NCI-H1930 (cell line): ENCODE measurements at regions not wholly inside any gene's neighbourhood (a gene's known extent, or its start where the extent isn't known, plus 50 kb on each side); places are given as distances from the start of the nearest gene placed in this dataset.

Experiments used
- DNase-seq, 2 experiments: peaks; one replicate each; lab custom pipeline; 2025; lab: John Stamatoyannopoulos, UW

DNA sequence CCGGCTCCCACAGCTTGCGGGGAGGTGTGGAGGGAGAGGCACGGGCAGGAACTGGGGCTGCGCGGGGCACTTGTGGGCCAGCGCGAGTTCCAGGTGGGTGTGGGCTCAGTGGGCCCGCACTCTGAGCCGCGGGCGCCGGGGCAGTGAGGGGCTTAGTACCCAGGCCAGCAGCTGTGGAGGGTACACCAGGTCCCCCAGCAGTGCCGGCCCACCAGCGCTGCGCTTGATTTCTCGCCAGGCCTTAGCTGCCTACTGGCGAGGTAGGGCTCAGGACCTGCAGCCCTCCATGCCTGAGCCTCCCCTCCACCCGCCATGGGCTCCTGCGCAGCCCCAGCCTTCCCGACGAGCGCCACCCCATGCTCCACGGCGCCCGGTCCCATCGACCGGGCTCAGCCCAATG is 337.9 kb upstream of the ACVR2A start:
- no peak for DNase-seq

DNA sequence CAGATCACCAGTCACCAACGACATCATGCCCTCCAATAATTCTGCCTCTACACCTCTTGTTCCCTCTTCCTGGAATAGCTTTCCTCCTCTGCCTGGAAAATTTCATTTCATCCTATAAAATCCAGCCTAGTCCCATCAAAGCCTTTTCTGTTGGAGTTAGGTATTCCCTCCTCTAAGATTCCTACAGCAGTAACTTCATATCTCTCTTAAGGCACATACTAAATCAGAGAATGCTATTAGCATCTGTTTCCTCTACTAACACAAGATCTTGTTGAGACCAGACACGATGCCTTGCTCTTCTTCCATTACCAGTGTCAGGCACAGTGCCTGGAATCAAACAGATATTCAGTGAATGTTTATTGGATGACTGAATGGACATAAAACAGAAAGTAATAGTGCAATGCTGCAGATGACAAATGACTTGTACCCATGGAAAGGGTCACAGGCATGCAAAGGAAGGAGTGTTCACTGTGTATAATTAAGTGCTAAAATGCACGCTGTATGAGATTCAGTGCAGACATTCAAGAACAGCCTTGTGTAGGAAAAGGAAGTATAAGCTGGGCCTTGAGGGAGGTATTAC is 342.0 kb upstream of the ACVR2A start:
- no peak for DNase-seq

DNA sequence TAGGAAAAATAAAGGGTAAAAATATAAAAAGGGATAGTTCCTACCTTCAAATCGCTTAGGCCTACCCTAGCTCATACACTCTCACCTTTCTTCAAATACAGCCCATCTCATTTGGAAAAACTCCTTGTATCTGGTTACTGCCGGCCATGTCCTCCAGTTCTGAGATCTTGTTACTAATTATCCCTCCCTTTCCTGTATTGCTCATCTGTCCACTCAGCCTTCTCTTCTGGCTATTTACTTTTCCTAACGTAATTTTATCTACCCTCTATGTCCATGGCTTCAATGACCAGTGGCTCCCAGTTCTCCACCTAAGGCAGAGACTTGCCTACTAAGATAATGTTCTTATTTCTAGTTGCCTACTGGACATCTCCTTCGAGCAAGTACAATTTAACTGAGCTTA is 342.9 kb upstream of the ACVR2A start:
- DNase-seq = no peak

DNA sequence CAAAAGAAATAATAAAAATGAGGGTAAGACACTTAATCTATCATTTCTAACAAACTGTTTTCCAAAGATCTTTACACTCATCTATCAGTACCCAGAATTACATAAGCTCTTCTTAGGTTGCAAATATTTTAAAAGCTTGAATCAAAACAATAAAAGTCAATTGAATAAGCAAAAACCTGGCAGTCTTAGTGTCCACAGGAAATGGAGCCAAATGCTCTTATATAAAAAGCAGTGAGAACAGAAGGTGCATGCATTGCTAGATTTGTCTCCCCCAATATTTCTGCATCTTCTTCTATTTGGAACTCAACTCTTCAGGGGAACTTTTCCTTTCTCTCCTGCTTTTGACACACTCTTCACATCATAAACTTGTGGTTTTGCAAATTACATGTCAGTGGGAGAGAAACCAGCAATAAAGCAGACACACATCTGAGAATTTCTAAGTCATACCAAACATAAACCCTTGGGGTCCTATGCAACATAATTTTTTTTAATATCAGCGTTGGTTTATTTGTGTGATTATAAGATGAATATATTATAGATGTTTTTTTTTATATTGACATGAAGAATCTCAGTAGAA is 343.9 kb upstream of the ACVR2A start:
- DNase-seq = no peak

DNA sequence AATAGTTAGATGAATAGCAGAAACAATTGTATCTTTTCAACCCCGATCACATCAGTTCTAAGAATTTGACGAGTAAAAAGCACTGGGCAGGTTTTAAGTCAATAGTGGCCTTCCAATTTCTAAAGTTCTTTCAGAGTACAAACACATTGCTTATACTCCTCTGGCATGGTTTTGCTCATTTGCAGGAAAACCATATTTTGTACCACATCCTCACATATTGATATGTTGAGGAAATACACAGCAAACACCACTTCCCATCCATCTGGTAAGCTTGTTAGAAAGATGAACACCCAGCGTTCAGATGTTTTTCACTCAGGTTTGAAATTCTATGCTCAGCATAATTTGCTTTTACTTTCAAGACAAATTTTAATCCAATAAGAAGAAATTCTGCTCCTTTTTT is 344.6 kb upstream of the ACVR2A start:
- DNase-seq = no peak

DNA sequence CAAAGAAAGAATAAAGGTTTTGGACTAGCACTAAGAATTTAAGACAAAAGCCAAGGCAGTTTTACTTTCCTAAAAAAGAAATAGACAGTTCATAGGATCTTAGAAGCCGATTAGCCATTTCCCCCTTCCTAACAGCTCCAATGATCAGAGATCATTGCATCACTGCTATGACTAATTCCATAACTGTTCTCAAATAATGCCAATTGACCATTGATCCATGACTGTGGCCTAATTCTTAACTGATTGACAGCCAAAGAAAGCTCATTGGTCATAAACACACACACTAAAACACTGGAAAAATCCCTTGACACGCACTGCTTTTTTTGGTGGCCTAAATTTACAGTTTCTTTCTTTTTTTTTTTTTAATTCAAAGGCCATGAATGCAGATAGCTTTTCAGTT is 345.0 kb upstream of the ACVR2A start:
- DNase-seq = no peak

DNA sequence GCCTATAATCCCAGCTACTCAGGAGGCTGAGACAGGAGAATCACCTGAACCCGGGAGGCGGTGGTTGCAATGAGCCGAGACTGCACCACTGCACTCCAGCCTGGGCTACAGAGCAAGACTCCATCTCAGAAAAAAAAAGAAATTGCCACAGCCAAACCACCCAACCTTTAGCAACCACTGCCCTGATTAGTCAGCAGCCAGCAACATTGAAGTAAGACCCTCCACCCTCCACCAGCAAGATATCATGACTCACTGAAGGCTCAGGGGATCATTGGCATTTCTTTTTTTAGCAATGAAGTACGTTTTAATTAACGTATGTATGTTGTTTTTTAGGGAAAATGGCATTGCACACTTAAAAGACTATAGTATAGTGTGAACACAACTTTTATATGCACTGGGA is 349.1 kb upstream of the ACVR2A start:
- no peak for DNase-seq

DNA sequence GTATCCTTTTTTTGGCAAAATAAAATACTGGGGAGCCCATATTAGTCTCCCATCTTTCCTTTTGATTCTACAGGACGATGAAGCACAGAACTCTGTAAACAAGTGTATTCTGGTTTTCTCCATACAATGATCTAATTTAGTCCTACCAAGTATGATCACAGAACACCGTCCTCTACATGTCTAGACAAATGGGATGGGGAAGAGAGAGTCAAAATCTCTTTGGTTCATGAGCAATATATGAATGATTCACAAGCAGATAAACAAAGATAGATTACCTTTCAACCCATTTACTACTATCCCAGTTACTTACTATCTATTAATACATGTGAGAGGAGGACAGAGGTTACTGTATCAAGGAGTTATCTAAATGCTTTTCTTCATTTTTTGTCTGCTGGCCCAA is 352.4 kb upstream of the ACVR2A start:
- DNase-seq = no peak

DNA sequence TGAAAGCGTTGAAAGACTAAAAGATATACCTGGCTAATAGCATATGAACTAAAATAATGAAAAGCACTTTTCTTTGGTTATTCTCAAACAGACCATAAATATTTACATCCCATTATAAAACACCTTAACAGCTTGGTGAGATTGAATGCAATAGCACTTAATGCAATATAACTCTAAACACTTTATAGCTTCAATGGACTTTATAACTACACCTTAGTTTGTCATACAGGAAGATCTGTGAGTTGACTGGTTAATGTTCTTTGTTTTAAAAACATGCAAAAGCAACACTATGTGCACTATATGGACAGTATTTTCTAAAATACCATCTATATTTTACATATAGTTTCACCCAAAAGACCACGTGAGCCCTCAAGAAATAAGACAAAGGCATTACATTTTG is 353.3 kb upstream of the ACVR2A start:
- no peak for DNase-seq

DNA sequence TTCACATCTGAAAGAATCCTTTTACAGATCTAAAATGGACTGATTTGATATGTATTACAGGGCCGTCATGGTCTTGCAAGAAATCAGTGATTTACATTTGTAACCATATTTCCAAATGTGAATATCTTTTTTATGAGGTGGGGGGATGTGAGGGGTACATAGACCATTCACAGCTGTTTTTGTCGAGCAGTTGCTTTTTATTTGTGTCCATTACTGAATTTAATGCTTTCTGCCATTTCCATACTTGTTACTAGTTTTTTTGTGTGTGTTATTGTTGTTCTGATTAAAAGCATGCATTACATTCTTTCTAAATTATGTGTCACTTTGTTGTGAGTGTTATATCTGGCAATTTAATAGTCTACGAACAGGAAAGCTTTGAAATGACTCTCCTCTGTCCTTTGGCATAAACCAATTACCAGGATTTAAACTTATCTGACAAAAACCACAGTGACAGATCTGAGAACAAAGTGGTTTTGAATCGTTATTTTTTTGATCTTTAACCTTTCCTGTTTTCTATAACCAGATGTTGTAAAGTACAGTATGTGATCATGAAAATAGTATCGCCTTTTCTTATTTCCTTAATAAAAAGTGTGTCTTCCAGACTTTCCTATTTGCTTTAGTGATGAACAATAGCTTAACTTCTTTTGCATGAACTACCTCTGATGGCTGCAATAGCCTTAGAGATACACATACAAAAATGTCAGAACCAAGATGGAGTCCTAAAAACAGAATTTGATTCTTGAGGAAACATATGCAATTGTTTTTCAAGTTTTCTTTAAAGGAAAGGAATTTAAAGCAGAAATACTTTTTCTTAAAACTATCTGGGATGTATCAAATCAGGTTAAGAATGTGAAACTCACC is 354.2 kb upstream of the ACVR2A start:
- no peak for DNase-seq

DNA sequence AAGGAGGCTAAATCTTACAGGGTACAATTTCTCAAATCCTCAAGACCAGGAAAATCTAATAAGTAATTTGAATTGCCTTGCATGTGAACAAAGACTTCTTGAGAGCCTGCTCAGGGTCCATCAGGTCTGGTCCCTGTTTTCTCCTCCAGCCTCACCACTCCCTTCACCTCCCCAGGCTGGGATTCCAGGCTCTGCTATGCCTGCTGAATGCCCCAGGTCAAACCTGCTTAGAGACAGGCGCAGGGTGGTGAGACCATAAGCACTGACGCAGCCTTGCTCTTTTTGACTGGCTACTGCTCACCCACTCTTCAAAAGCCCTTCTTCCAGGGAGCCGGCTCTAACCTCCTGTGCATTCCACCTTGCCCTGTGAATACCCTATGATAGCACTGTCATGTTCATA is 356.4 kb upstream of the ACVR2A start:
- DNase-seq = no peak

DNA sequence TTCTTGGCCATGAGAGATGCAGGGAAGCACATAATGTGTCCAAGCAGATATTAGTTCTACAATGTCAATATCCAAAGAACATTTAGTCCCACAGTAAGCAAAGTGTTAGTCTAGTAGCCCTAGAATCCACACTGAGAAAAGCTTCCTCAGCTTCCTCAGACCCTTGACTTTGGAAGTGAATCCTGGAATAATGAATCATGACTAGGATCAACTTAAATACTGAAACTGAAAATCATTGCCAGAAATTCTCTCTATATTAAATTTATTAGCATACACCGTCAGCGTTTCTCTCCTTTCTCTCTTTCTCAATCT is 356.9 kb upstream of the ACVR2A start:
- DNase-seq = no peak

DNA sequence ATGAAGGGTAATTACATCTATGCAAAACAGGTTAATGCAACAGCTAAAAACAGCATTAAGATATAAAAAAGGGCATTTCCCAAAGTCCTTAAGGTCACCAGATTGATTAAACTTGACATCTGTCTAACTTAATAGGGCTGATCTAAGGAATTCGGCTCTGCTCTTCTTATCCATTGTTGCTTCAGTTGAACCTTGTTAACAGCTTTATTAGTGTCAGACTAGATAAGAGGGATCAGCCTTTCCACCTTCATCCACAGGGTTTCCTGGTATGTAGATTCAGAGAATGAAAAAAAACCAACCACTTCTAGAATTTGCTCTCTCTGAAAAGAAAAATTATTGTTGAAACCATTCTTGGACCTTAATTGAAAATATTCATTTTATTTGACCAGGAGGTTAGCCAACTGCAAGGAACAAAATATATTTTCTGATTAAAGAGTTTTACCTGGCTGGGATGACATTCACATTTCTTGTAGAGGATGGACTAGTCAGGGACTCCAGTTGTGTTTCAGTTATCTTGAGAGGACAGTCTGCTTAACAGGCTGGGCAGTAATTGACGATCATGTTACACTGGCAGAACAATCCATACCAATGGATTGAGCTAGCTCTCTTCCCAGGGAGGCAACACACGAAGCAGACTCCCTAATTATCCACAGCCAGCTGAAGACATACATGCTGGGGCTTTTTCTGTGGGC is 357.4 kb upstream of the ACVR2A start:
- no peak for DNase-seq

DNA sequence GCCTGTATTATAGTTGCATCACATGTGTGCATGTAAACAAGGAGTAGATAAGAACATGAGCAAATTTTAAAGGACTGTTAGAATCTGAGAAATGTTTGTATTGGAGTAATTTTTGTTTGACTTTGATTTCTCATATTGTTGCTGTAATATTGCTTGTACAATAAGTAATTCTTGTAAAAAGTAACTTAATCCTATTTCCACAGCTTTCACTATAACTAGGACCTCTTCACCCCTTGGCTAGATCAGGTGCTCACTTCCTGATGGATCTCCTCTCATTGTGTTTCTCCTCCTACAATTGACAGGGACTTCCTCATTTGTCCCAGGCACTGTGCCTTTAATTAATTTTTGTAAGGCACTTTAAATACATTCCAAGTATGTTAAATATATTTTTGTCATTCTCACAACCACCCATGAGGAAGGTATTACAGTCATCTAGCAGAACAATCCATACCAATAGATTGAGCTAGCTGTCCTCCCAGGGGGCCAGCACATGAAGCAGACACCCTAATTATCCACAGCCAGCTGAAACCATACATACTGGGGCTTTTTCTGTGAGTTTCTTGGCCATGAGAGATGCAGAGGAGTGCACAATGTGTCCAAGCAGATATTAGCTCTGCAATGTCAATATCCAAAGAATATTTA is 359.5 kb upstream of the ACVR2A start:
- no peak for DNase-seq

DNA sequence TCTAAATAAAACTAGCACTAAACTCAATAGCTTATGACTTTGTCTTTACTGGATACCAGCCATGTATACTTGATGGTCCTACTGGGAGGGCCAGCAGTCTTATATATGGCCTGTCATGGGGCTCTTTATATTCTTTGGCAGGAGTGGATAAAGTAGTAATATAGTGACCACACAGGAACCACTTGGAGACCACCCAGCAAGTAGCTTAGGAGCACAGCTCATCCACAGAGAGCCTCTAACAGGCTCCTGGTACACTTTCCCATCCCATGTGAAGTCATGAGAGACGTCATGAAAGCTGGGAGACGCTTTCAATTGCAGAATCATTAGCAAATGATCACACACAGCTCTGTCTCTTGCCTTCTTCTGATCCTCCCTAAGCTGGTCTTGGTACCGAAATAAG is 360.9 kb upstream of the ACVR2A start:
- no peak for DNase-seq

DNA sequence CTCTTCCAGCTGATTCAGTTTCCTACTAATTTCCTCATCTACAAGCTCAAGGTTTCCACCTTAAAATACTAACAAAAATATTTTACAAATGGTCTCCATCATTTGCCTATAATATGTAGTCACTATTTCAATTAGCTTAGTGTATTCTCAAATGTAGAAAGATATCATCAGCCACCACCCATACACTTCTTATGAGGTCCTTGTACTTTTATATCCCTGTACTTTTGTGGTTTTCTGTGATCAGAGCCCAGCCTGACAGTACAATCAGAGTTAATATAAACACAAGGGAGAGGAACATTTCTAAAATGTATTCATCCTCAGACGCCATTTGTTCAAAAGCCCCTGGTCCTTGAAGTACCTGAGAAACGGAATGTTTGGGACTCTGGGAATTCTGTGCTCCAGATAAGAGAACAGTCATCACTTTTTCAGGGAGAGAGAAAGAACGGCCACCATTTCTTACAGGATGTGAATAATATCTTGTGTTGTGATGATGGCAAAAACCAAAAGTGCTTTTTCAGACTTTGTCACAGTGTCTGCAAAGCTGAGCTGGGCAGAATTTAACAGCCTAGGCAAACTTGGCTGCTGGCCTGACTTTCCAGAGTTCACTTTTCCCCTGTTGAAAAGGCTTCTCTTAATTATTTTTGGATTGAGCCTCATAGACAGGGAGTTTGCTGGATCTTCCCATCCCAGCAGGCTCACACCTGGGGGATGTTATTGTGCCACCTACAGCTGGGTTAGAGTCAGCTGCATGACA is 361.7 kb upstream of the ACVR2A start:
- no peak for DNase-seq

DNA sequence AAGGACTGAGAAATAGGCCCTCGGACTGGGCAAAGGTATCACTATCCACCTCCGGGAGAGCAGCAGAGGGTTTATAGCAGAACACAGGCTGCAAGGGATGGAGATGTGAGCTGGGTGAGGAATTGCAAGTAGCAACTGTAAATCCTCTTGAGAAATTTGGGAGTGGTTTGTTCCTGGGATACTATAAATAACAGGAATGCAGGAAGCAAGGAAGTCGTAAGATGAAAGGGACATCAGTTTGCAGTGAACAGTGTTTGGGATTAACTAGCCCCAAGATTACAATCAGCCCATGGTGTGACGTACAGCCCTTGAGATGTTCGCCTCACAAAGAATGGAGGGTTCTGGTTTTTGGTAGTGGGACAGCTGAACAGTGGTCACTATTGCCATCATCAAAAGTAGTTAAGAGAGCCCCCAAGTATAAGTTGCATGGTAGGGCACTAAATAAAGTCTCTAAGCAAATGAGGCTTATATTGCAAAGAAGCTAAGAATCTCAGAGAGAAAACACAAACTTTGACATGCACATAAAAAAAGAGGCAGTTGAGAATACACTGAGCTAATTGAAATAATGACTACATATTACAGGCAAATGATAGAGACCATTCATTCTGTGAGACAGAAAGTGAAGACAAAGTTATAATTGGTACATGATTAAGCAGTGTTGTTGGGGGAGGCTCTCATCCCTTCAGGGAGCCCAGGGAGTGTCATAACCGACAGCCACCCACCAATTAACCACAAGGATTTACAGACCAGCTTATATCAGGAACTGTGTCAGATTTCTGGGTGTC is 362.5 kb upstream of the ACVR2A start:
- no peak for DNase-seq

DNA sequence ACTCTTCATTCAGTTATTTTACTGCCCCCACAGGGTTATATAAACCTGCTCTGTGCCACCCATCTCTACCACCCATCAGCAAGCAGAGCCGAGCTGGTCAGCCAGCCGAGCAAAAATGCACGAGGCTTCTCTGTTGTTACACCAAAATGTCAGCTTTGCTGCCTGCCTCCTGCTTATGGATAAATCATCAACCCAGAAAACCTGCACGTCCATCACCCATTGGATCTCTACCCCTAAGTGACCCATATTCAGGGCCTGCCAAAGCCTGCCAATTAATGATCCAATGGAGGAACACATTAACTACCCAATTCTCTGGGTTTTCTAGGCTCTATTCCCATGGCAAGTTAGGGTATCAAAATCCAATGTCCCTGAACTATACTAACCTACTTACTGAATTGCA is 365.5 kb upstream of the ACVR2A start:
- DNase-seq = no peak

DNA sequence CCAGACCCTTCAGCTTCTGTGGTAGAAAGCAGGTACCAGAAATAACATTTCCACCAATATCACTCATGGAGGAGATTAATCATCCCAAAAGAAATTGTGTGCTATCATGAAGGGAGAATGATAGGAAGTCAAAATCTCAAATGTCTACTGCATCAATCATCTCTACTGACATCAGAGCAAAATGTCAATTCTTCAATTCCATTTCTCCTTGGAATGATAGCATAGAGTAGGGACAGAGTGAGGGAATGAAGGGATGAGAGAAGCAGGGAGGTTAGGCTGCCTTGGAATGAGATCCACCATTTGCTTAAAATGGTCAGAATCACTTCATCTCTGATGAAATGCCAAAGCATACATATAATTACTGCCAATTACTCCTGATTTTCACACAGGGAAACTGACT is 371.8 kb upstream of the ACVR2A start:
- no peak for DNase-seq

DNA sequence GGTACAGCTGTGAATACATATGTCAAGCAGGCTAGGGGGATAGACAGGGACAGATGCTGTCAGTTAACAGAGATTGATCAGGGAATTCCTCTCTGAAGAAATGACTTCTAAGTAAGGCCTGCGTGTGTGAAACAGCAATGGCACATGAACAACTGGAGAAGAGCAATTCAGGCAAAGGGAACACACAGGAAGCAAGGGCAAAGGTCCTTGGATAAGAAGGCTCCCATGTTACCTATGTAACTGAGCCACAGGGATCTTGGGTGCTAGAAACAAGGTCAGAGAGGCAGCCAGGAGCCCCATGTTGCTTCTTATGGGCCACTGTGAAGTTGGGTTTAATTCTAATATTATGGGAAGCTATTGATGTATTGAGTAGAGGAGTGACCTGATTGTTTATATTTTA is 373.7 kb upstream of the ACVR2A start:
- DNase-seq = no peak

DNA sequence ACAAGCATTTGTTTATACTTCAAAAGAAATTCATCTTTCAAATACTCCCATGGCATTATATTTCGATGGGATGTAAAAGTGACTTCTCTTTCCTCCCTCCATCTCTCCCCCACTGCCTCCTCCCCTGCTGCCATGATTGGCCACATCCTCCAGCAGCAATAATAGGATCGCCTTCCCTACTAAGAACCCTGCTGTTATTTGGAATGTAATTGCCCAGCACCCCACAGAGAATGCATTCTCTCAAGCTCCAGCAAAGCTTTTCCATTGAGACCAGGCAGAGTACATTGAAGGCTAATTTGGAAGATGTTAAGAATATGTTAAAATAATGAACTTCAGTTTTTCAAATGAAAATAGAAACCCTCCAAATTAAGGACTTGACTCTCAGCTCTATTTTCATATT is 375.4 kb upstream of the ACVR2A start:
- DNase-seq = no peak
